ENCODE measurements at regions not wholly inside any gene's neighbourhood (a gene's known extent, or its start where the extent isn't known, plus 50 kb on each side); places are given as distances from the start of the nearest gene placed in this dataset.

GRCh38 chr1:164040754-164041153 lies 518.2 kb upstream of the PBX1 start:
- no peak overlapping the region for H2AFZ ChIP-seq (ENCODE audit: control insufficient read depth, low read depth, low read length)
- 5% methylated on average over 1 of the region's 1 CpG for WGBS (ENCODE audit: insufficient coverage, insufficient replicate concordance, low lambda C conversion rate, missing lambda C conversion rate)
- SMC1A ChIA-PET (ENCODE audit: uncharacterized antibody, unreplicated experiment), result no interaction called here
- CTCF ChIA-PET, result no interaction called here
- DNase-seq (ENCODE audit: low read depth, low spot score) (no peak), ATAC-seq (no peak), FAIRE-seq (no peak)
- POLR2A ChIA-PET, result no interaction called here
- no peaks in the 10 kb centered on the region for H4K20me1 ChIP-seq (ENCODE audit: control insufficient read depth, insufficient read depth)
- no peak overlapping the region for H3K27ac ChIP-seq (ENCODE audit: control insufficient read depth, insufficient read depth)
- intact Hi-C loops (cut with micrococcal nuclease; ENCODE audit: unreplicated experiment) (no loop called here), in situ Hi-C loops (cut with MboI) (no loop called here)
- H3K4me3 ChIP-seq, result no peak overlapping the region
- H3K9me3 ChIP-seq (replicated peaks; ENCODE audit: control insufficient read depth, insufficient read depth, low read length), result no peaks in the 10 kb centered on the region
- H3K4me2 ChIP-seq (ENCODE audit: control insufficient read depth, insufficient read depth), result no peak overlapping the region
- no peak overlapping the region for H3K9ac ChIP-seq (ENCODE audit: control insufficient read depth, insufficient read depth, low read length)
- H3K79me2 ChIP-seq (ENCODE audit: control insufficient read depth, insufficient read depth, low read length), result no peaks in the 10 kb centered on the region
- BruUV-seq (replicated peaks), result no TSS peak
- no peaks in the 10 kb centered on the region for H3K4me1 ChIP-seq (ENCODE audit: control insufficient read depth, insufficient read depth, low read length)
- RAD21 ChIA-PET (ENCODE audit: unreplicated experiment), result no interaction called here
- no peak for TF ChIP-seq GABPA (IDR thresholded peaks at IDR 0.05; ENCODE audit: low read depth)
- no peaks in the 10 kb centered on the region for H3K36me3 ChIP-seq (ENCODE audit: control insufficient read depth in 2 of 2, insufficient read depth in 2 of 2, low read length in 1 of 2)
- no peaks in the 10 kb centered on the region for H3K27me3 ChIP-seq (replicated peaks in 1 of 2; ENCODE audit: control insufficient read depth in 2 of 2, insufficient read depth in 2 of 2, low read length in 1 of 2)

GRCh38 chr1:164051782-164052181 lies 507.2 kb upstream of the PBX1 start:
- Histone ChIP-seq H3K27me3 (replicated peaks in 1 of 2; ENCODE audit: control insufficient read depth in 2 of 2, insufficient read depth in 2 of 2, low read length in 1 of 2) (no peaks in the 10 kb centered on the region), H4K20me1 (ENCODE audit: control insufficient read depth, insufficient read depth) (no peaks in the 10 kb centered on the region), H3K9me3 (replicated peaks; ENCODE audit: control insufficient read depth, insufficient read depth, low read length) (no peaks in the 10 kb centered on the region), H3K9ac (ENCODE audit: control insufficient read depth, insufficient read depth, low read length) (no peak overlapping the region), H3K4me2 (ENCODE audit: control insufficient read depth, insufficient read depth) (no peak overlapping the region), H3K27ac (ENCODE audit: control insufficient read depth, insufficient read depth) (no peak overlapping the region), H3K4me1 (ENCODE audit: control insufficient read depth, insufficient read depth, low read length) (no peaks in the 10 kb centered on the region), H3K79me2 (ENCODE audit: control insufficient read depth, insufficient read depth, low read length) (no peaks in the 10 kb centered on the region), H3K4me3 (no peak overlapping the region), H3K36me3 (ENCODE audit: control insufficient read depth in 2 of 2, insufficient read depth in 2 of 2, low read length in 1 of 2) (no peaks in the 10 kb centered on the region), H2AFZ (ENCODE audit: control insufficient read depth, low read depth, low read length) (no peak overlapping the region)
- CTCF ChIA-PET, result no interaction called here
- in situ Hi-C loops (cut with MboI) (no loop called here), intact Hi-C loops (cut with micrococcal nuclease; ENCODE audit: unreplicated experiment) (no loop called here)
- BruUV-seq (replicated peaks), result no TSS peak
- RAD21 ChIA-PET (ENCODE audit: unreplicated experiment), result no interaction called here
- SMC1A ChIA-PET (ENCODE audit: uncharacterized antibody, unreplicated experiment), result no interaction called here
- ATAC-seq (no peak), FAIRE-seq (peak; percentile 47), DNase-seq (ENCODE audit: low read depth, low spot score) (no peak)
- POLR2A ChIA-PET, result no interaction called here
- TF ChIP-seq ZZZ3 (IDR thresholded peaks at IDR 0.05; ENCODE audit: control insufficient read depth, insufficient read length, low read depth), result no peak
- no peak for TF ChIP-seq NR2C1 (IDR thresholded peaks at IDR 0.05)
- no peak for TF ChIP-seq NFIC (IDR thresholded peaks at IDR 0.05; ENCODE audit: low read depth, low read length)
- no peak for TF ChIP-seq SIX5 (IDR thresholded peaks at IDR 0.05; ENCODE audit: low read depth, low read length, severe bottlenecking)
- no peak for TF ChIP-seq ATF7 (IDR thresholded peaks at IDR 0.05; ENCODE audit: low read depth)
- no peak for TF ChIP-seq YY1 (IDR thresholded peaks at IDR 0.05; ENCODE audit: low read depth, low read length)
- TF ChIP-seq RUNX3 (IDR thresholded peaks at IDR 0.05; ENCODE audit: low read length), result no peak
- no peak for TF ChIP-seq POLR2A (IDR thresholded peaks at IDR 0.05; ENCODE audit: low read depth, low read length)
- TF ChIP-seq SMC3 (IDR thresholded peaks at IDR 0.05; ENCODE audit: borderline replicate concordance, low read length), result no peak
- TF ChIP-seq ZNF24 (IDR thresholded peaks at IDR 0.05), result no peak
- TF ChIP-seq MYC (IDR thresholded peaks at IDR 0.05; ENCODE audit: insufficient read depth, insufficient read length, insufficient replicate concordance, low read length, severe bottlenecking), result no peak
- TF ChIP-seq ZNF274 (IDR thresholded peaks at IDR 0.05; ENCODE audit: insufficient read depth, insufficient read length), result no peak
- WGBS (ENCODE audit: insufficient coverage, insufficient replicate concordance, low lambda C conversion rate, missing lambda C conversion rate), result 6% methylated on average over 1 of the region's 1 CpG
